ENCODE measurements at regions not wholly inside any gene's neighbourhood (a gene's known extent, or its start where the extent isn't known, plus 50 kb on each side); places are given as distances from the start of the nearest gene placed in this dataset.

- TF ChIP-seq, protein P1, sequence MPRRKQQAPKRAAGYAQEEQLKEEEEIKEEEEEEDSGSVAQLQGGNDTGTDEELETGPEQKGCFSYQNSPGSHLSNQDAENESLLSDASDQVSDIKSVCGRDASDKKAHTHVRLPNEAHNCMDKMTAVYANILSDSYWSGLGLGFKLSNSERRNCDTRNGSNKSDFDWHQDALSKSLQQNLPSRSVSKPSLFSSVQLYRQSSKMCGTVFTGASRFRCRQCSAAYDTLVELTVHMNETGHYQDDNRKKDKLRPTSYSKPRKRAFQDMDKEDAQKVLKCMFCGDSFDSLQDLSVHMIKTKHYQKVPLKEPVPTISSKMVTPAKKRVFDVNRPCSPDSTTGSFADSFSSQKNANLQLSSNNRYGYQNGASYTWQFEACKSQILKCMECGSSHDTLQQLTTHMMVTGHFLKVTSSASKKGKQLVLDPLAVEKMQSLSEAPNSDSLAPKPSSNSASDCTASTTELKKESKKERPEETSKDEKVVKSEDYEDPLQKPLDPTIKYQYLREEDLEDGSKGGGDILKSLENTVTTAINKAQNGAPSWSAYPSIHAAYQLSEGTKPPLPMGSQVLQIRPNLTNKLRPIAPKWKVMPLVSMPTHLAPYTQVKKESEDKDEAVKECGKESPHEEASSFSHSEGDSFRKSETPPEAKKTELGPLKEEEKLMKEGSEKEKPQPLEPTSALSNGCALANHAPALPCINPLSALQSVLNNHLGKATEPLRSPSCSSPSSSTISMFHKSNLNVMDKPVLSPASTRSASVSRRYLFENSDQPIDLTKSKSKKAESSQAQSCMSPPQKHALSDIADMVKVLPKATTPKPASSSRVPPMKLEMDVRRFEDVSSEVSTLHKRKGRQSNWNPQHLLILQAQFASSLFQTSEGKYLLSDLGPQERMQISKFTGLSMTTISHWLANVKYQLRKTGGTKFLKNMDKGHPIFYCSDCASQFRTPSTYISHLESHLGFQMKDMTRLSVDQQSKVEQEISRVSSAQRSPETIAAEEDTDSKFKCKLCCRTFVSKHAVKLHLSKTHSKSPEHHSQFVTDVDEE (CRISPR knock-in tag; IDR thresholded peaks at IDR 0.05) = no peak
- no peak for TF ChIP-seq BACH2 (CRISPR knock-in tag; IDR thresholded peaks at IDR 0.05; ENCODE audit: borderline replicate concordance)
- no peak for TF ChIP-seq RARB (CRISPR knock-in tag; IDR thresholded peaks at IDR 0.05)
- no peak for TF ChIP-seq OSR1 (CRISPR knock-in tag; IDR thresholded peaks at IDR 0.05)
- TF ChIP-seq SNAI2 (CRISPR knock-in tag; IDR thresholded peaks at IDR 0.05) = no peak
- TF ChIP-seq ARNTL (CRISPR knock-in tag; IDR thresholded peaks at IDR 0.05; ENCODE audit: borderline replicate concordance, low read depth) = no peak
- TF ChIP-seq GLIS3 (CRISPR knock-in tag; IDR thresholded peaks at IDR 0.05) = no peak
- no peak for TF ChIP-seq PPARA (CRISPR knock-in tag; IDR thresholded peaks at IDR 0.05; ENCODE audit: borderline replicate concordance)
- no peak for TF ChIP-seq ZNF70 (CRISPR knock-in tag; IDR thresholded peaks at IDR 0.05)
- TF ChIP-seq CSDC2 (CRISPR knock-in tag; IDR thresholded peaks at IDR 0.05) = no peak
- ATAC-seq = no peak
Observed at GRCh38 chr9:129383561-129384490, 205.8 kb upstream of the IER5L start.

DNA sequence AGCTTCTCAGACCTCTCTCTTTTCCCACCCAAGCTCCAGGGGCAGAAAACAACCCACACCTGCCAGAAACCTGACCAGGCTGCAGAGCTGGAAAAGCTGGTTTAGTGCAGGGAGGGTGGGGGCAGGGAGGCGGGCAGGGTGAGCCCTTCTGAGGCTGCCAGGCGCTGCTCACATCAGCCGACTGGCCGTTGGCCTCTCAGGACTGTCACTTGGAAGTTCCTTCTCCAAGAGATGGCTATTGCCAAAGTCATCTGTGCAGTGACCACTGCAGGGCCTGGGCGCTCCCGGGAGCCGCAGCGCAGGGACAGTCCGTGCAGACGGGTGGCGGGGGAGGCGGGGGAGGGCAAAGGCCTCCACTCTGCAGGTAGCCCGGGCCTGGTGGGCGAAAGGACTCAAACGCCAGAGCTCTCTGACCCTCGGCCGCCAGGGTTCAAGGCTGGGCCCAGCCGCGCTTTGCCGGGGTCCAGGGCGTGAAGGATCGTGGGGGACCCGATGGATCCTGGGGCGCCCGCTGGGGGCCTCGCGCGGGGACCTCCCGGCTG is 205.0 kb upstream of the IER5L start:
- ATAC-seq = no peak
- no peak for TF ChIP-seq ZFP3 (CRISPR knock-in tag; IDR thresholded peaks at IDR 0.05)
- TF ChIP-seq TOX (CRISPR knock-in tag; IDR thresholded peaks at IDR 0.05; ENCODE audit: borderline replicate concordance) = no peak
- TF ChIP-seq ZFP30 (CRISPR knock-in tag; IDR thresholded peaks at IDR 0.05) = no peak
- TF ChIP-seq ZNF70 (CRISPR knock-in tag; IDR thresholded peaks at IDR 0.05) = no peak
- no peak for TF ChIP-seq CSRNP3 (CRISPR knock-in tag; IDR thresholded peaks at IDR 0.05)
- TF ChIP-seq ISL1 (CRISPR knock-in tag; IDR thresholded peaks at IDR 0.05) = no peak
- TF ChIP-seq, protein P2, sequence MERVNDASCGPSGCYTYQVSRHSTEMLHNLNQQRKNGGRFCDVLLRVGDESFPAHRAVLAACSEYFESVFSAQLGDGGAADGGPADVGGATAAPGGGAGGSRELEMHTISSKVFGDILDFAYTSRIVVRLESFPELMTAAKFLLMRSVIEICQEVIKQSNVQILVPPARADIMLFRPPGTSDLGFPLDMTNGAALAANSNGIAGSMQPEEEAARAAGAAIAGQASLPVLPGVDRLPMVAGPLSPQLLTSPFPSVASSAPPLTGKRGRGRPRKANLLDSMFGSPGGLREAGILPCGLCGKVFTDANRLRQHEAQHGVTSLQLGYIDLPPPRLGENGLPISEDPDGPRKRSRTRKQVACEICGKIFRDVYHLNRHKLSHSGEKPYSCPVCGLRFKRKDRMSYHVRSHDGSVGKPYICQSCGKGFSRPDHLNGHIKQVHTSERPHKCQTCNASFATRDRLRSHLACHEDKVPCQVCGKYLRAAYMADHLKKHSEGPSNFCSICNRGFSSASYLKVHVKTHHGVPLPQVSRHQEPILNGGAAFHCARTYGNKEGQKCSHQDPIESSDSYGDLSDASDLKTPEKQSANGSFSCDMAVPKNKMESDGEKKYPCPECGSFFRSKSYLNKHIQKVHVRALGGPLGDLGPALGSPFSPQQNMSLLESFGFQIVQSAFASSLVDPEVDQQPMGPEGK (CRISPR knock-in tag; IDR thresholded peaks at IDR 0.05; ENCODE audit: borderline replicate concordance) = no peak
- TF ChIP-seq RARB (CRISPR knock-in tag; IDR thresholded peaks at IDR 0.05) = no peak
- no peak for TF ChIP-seq TCF4 (CRISPR knock-in tag; IDR thresholded peaks at IDR 0.05; ENCODE audit: borderline replicate concordance)
- TF ChIP-seq, protein P3, sequence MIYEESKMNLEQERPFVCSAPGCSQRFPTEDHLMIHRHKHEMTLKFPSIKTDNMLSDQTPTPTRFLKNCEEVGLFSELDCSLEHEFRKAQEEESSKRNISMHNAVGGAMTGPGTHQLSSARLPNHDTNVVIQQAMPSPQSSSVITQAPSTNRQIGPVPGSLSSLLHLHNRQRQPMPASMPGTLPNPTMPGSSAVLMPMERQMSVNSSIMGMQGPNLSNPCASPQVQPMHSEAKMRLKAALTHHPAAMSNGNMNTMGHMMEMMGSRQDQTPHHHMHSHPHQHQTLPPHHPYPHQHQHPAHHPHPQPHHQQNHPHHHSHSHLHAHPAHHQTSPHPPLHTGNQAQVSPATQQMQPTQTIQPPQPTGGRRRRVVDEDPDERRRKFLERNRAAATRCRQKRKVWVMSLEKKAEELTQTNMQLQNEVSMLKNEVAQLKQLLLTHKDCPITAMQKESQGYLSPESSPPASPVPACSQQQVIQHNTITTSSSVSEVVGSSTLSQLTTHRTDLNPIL (CRISPR knock-in tag; IDR thresholded peaks at IDR 0.05; ENCODE audit: low read depth) = no peak
- TF ChIP-seq ZNF565 (CRISPR knock-in tag; conservative IDR thresholded peaks at IDR 0.05; ENCODE audit: low read depth) = no peak

DNA sequence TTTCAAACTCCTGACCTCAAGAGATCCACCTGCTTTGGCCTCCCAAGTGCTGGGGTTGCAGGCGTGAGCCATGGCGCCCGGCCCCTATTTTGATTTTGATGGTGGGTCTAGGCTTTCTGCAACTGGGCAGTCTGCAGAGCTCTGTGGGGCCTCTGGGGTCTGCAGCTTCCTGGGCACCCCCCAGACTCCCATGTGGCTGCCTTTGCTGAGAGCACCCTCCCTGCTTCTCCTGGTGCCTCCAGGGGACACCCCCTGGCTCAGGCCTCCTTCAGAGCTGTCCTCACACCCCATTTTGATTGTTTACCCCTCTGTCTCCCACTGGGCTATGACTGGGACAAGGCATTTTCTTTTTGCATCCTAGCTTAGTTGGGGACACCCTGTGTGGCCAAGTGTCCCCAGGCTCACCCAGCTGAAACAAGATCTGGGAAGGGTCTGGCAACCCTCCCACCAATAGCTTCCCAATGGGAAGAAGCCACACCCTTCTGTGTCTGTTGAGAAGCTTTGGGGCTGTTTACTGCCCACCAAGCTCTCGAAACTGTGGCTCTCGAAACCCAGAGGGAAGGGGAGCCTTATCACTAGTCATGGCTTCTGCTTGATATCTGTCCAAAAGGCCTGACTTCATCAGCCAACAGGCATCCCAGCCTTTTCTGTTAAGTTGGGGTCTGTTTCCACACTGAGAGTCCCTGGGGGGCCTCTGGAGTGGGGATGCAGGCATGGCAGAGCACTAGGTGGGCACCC is 204.4 kb upstream of the IER5L start:
- TF ChIP-seq ZFP3 (CRISPR knock-in tag; IDR thresholded peaks at IDR 0.05) = no peak
- no peak for TF ChIP-seq ISL1 (CRISPR knock-in tag; IDR thresholded peaks at IDR 0.05)
- TF ChIP-seq OSR1 (CRISPR knock-in tag; IDR thresholded peaks at IDR 0.05) = no peak
- TF ChIP-seq CSRNP3 (CRISPR knock-in tag; IDR thresholded peaks at IDR 0.05) = no peak
- TF ChIP-seq, protein P4, sequence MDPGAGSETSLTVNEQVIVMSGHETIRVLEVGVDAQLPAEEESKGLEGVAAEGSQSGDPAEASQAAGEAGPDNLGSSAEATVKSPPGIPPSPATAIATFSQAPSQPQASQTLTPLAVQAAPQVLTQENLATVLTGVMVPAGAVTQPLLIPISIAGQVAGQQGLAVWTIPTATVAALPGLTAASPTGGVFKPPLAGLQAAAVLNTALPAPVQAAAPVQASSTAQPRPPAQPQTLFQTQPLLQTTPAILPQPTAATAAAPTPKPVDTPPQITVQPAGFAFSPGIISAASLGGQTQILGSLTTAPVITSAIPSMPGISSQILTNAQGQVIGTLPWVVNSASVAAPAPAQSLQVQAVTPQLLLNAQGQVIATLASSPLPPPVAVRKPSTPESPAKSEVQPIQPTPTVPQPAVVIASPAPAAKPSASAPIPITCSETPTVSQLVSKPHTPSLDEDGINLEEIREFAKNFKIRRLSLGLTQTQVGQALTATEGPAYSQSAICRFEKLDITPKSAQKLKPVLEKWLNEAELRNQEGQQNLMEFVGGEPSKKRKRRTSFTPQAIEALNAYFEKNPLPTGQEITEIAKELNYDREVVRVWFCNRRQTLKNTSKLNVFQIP (CRISPR knock-in tag; IDR thresholded peaks at IDR 0.05; ENCODE audit: borderline replicate concordance, low read depth) = no peak
- no peak for TF ChIP-seq ZC3H10 (CRISPR knock-in tag; IDR thresholded peaks at IDR 0.05)
- TF ChIP-seq ZNF70 (CRISPR knock-in tag; IDR thresholded peaks at IDR 0.05) = no peak
- no peak for TF ChIP-seq TOX (CRISPR knock-in tag; IDR thresholded peaks at IDR 0.05; ENCODE audit: borderline replicate concordance)
- TF ChIP-seq ARNTL (CRISPR knock-in tag; IDR thresholded peaks at IDR 0.05; ENCODE audit: borderline replicate concordance, low read depth) = no peak
- TF ChIP-seq RARB (CRISPR knock-in tag; IDR thresholded peaks at IDR 0.05) = no peak
- no peak for TF ChIP-seq CSDC2 (CRISPR knock-in tag; IDR thresholded peaks at IDR 0.05)
- no peak for ATAC-seq

Measured in SK-N-SH treated with all-trans-retinoic acid at 6 μM for 48 hours (cell line).